Gastrocnemius medialis (tissue), 4 donors: ENCODE measurements at regions not wholly inside any gene's neighbourhood (a gene's known extent, or its start where the extent isn't known, plus 50 kb on each side); places are given as distances from the start of the nearest gene placed in this dataset.

Source experiments
- ATAC-seq, 2 donors: fragments of 150-250 bp; one replicate each; pipeline ENCODE4 v1.9.1; 2016
- DNase-seq, 2 donors: peaks; one replicate each; pipeline ENCODE4 v3.0.0-alpha.2; 2019
- H3K27ac ChIP-seq, 4 donors: fragments of 200-600 bp; sonication (generic); 1 replicate in 1 of 4; 2 replicates in 3 of 4; pipeline ENCODE4 v1.5.1; 2016 to 2018; ENCODE audit warnings: mild to moderate bottlenecking in 2 of 4, moderate library complexity in 1 of 4
- H3K27me3 ChIP-seq, 3 donors: fragments of 200-600 bp; sonication (generic) in 2 of 3; 1 replicate in 1 of 3; 2 replicates in 2 of 3; pipeline versions ENCODE4 v1.5.1 to v1.6.0; 2016 to 2019; ENCODE audit warnings: mild to moderate bottlenecking in 1 of 3, moderate library complexity in 1 of 3
- H3K36me3 ChIP-seq, 2 donors: fragments of 200-600 bp; sonication (generic) in 1 of 2; one replicate each; pipeline ENCODE4 v1.5.1; 2017 to 2018
- H3K4me1 ChIP-seq, 2 donors: fragments of 200-600 bp; sonication (generic) in 1 of 2; one replicate each; pipeline ENCODE4 v1.5.1; 2016 to 2017; ENCODE audit warnings: mild to moderate bottlenecking in 2 of 2
- H3K4me3 ChIP-seq, 4 donors: fragments of 200-600 bp; sonication (generic) in 3 of 4; 1 replicate in 1 of 4; 2 replicates in 3 of 4; pipeline ENCODE4 v1.5.1; 2016 to 2019; ENCODE audit warnings: mild to moderate bottlenecking in 2 of 4
- H3K9me3 ChIP-seq, 3 donors: fragments of 200-600 bp; sonication (generic) in 2 of 3; 1 replicate in 1 of 3; 2 replicates in 2 of 3; pipeline ENCODE4 v1.5.1; 2016 to 2019
- POLR2A ChIP-seq, 2 donors: fragments of 450-650 bp; IDR thresholded peaks; one replicate each; pipeline ENCODE4 v1.6.1; 2017; ENCODE audit warnings: antibody characterized with exemption in 2 of 2, mild to moderate bottlenecking in 2 of 2, moderate library complexity in 2 of 2
- in situ Hi-C, 4 donors: fragments of 200-750 bp; cut with MboI; loops; one replicate each; pipeline versions ENCODE4 v1.15.0 to v1.8.0; 2017; ENCODE audit warnings: low sequenced_read_pairs in 4 of 4
- intact Hi-C: fragments of 100-400 bp; cut with DNase I; formaldehyde crosslinking; loops from one replicate; pipeline ENCODE4 v1.15.1; 2023; ENCODE audit warnings: low total_unique reads
- TF ChIP-seq, protein P1 (sequence below), 5 experiments: fragments of 450-650 bp in 3 of 5; fragments of 200-600 bp in 2 of 5; sonication (generic) in 2 of 5; IDR thresholded peaks in 4 of 5; conservative IDR thresholded peaks in 1 of 5; 1 replicate in 4 of 5; 2 replicates in 1 of 5; pipeline ENCODE4 v1.5.1; 2016 to 2019; ENCODE audit warnings: antibody characterized with exemption in 5 of 5, mild to moderate bottlenecking in 3 of 5, moderate library complexity in 3 of 5

DNA sequence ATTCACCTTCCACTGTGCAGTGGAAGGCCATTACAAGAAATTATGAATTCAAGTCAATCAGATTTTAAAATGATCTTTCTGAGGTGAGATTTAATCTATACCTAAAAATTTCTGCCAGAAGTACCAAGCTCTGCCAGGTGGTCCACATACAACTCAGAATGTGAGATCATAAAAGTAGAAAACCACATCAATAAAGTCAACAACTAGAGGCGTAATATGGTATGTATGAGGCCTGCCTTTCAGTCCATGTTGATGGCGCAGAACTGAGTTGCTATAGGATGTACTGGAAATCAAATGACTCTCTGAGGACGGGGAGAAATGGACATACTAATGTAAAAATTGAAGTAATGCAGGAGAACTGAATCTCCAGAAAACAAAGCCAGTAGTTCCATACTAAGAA, 163.8 kb upstream of the FBXL4 start:
- H3K4me3 ChIP-seq: no peak overlapping the region
- DNase-seq (no peak), ATAC-seq (no peak)
- H3K27me3 ChIP-seq: no peaks in the 10 kb centered on the region
- H3K4me1 ChIP-seq: no peaks in the 10 kb centered on the region
- TF ChIP-seq, protein P1, sequence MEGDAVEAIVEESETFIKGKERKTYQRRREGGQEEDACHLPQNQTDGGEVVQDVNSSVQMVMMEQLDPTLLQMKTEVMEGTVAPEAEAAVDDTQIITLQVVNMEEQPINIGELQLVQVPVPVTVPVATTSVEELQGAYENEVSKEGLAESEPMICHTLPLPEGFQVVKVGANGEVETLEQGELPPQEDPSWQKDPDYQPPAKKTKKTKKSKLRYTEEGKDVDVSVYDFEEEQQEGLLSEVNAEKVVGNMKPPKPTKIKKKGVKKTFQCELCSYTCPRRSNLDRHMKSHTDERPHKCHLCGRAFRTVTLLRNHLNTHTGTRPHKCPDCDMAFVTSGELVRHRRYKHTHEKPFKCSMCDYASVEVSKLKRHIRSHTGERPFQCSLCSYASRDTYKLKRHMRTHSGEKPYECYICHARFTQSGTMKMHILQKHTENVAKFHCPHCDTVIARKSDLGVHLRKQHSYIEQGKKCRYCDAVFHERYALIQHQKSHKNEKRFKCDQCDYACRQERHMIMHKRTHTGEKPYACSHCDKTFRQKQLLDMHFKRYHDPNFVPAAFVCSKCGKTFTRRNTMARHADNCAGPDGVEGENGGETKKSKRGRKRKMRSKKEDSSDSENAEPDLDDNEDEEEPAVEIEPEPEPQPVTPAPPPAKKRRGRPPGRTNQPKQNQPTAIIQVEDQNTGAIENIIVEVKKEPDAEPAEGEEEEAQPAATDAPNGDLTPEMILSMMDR (IDR thresholded peaks at IDR 0.05 in 4 of 5, conservative IDR thresholded peaks at IDR 0.05 in 1 of 5): no peak
- no peak for TF ChIP-seq POLR2A (IDR thresholded peaks at IDR 0.05)
- no peaks in the 10 kb centered on the region for H3K9me3 ChIP-seq
- no peak overlapping the region for H3K27ac ChIP-seq
- in situ Hi-C loops (loop anchor here in 1 of 4 donors (25.0 kb wide), 1 partner anchor 1624 kb away; no protein-coding TSS in a partner anchor), intact Hi-C loops (no loop called here)
- H3K36me3 ChIP-seq: no peaks in the 10 kb centered on the region

DNA sequence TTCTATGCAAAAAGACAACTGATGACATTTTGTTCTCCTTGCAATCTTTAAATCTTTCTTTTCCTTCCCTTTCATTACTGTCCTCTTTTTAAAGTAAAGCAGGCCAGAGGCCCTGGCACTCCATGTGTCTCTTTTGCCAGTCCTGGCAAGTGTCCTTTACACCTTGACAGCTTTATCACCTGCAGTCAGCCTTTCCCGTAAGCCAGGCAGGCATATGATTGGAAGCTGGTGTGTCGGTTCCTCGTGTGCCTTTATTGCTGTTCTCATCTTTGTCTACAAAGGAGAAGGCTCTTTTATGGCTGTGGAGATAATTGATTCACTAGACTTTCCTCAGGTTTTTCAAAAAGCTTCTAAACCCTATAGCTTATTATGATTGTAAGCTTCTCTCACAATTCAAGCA, 162.3 kb upstream of the FBXL4 start:
- TF ChIP-seq POLR2A (IDR thresholded peaks at IDR 0.05): no peak
- TF ChIP-seq, protein P1 (IDR thresholded peaks at IDR 0.05 in 4 of 5, conservative IDR thresholded peaks at IDR 0.05 in 1 of 5): no peak
- no peaks in the 10 kb centered on the region for H3K9me3 ChIP-seq
- H3K27me3 ChIP-seq: no peaks in the 10 kb centered on the region
- in situ Hi-C loops: loop anchor here in 1 of 4 donors (25.0 kb wide), 1 partner anchor 1623 kb away; no protein-coding TSS in a partner anchor
- DNase-seq: no peak
- H3K36me3 ChIP-seq: no peaks in the 10 kb centered on the region
- H3K4me3 ChIP-seq: no peak overlapping the region
- intact Hi-C loops: no loop called here
- H3K27ac ChIP-seq: no peak overlapping the region
- ATAC-seq: no peak
- H3K4me1 ChIP-seq: no peaks in the 10 kb centered on the region

DNA sequence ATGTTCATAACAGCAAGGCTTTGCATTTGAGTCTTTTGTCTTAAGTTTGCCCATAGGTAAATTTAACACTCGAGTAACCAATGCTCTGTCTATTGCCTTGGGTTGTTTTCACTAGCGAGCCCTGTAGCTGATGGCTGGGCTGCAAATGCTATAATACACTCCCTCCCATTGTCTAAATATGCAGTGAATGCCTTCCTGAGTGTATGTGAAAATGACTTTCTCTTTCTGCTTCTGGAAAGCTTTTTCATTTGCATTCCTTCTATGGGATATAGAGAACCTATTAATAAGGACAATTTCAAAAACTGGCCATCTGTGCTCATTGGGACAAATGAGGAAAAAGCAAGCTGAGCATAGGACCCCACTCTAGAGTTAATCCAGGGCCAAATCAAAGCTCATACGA, 156.5 kb upstream of the FBXL4 start:
- TF ChIP-seq POLR2A (IDR thresholded peaks at IDR 0.05): no peak
- TF ChIP-seq, protein P1 (IDR thresholded peaks at IDR 0.05 in 4 of 5, conservative IDR thresholded peaks at IDR 0.05 in 1 of 5): no peak
- H3K27ac ChIP-seq: no peak overlapping the region
- in situ Hi-C loops (loop anchor here in 1 of 4 donors (25.0 kb wide), 1 partner anchor 1617 kb away; no protein-coding TSS in a partner anchor), intact Hi-C loops (no loop called here)
- ATAC-seq (no peak), DNase-seq (no peak)
- H3K9me3 ChIP-seq: no peaks in the 10 kb centered on the region
- no peak overlapping the region for H3K4me3 ChIP-seq
- H3K4me1 ChIP-seq: no peaks in the 10 kb centered on the region
- H3K36me3 ChIP-seq: no peaks in the 10 kb centered on the region
- H3K27me3 ChIP-seq: no peaks in the 10 kb centered on the region

DNA sequence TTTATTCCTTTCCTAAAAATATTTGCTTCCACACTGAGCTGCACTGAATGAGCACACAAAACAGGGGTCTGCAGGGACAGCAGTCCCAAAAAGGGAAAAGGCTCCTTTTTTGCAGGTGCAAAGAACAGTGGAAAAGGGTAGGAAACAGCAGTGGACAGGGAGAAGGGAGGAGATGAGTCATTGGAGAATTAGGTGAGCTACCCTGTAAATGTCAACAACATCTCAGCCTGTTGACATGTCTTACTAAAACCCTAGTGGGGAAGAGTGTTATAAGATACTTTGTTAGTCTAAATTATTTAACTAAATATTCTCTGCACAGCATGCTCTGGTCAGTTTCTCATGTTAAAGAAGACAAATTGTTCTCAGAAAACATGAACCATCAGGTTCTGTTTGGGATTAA, 151.5 kb upstream of the FBXL4 start:
- H3K4me3 ChIP-seq: no peak overlapping the region
- no peak overlapping the region for H3K27ac ChIP-seq
- DNase-seq (no peak), ATAC-seq (no peak)
- H3K36me3 ChIP-seq: no peaks in the 10 kb centered on the region
- intact Hi-C loops: no loop called here
- H3K27me3 ChIP-seq: no peaks in the 10 kb centered on the region
- in situ Hi-C loops: no loop called here
- no peaks in the 10 kb centered on the region for H3K9me3 ChIP-seq
- TF ChIP-seq, protein P1 (IDR thresholded peaks at IDR 0.05 in 4 of 5, conservative IDR thresholded peaks at IDR 0.05 in 1 of 5): no peak
- TF ChIP-seq POLR2A (IDR thresholded peaks at IDR 0.05): no peak
- H3K4me1 ChIP-seq: no peaks in the 10 kb centered on the region

DNA sequence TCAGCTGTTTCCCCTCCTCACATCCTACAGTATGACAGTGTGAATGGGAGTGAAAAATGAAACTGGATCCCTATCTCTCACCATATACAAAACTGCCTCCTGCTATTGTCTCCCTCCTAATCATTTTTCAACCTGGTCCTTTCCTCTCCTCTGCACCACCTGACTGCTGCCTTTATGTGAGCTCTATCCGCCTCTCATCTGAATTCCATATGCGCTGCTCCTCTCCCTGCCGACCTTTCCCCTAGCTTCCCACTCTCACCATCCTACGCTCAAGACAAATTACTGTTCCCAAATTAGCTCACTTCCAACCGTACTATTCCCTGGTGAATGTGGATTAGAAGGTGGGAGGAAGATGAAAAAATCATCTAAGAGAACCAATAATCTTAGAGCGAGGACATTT, 148.4 kb upstream of the FBXL4 start:
- Histone ChIP-seq H3K4me1 (no peaks in the 10 kb centered on the region), H3K4me3 (no peak overlapping the region), H3K27me3 (no peaks in the 10 kb centered on the region), H3K9me3 (no peaks in the 10 kb centered on the region), H3K27ac (no peak overlapping the region), H3K36me3 (no peaks in the 10 kb centered on the region)
- in situ Hi-C loops: no loop called here
- intact Hi-C loops: no loop called here
- no peak for ATAC-seq
- no peak for TF ChIP-seq POLR2A (IDR thresholded peaks at IDR 0.05)
- DNase-seq: no peak
